Endothelial cell of umbilical vein (primary cell): ENCODE measurements at regions not wholly inside any gene's neighbourhood (a gene's known extent, or its start where the extent isn't known, plus 50 kb on each side); places are given as distances from the start of the nearest gene placed in this dataset.

Experiments
- BruUV-seq: library from RNA; stranded (reverse); fragments of 400-500 nt; replicated peaks from 2 replicates; lab custom pipeline; 2021; lab: Mats Ljungman, UMichigan
- CTCF ChIA-PET: fragments of 300-600, 350-600 bp; sonication (Branson Sonifier 250); formaldehyde crosslinking; loops from one replicate; lab custom pipeline; 2021; ENCODE audit warnings: antibody characterized with exemption, inconsistent platforms; lab: Charles Lee
- POLR2A ChIA-PET: fragments of 300-600, 350-600 bp; sonication (Branson Sonifier 250); formaldehyde crosslinking; loops from one replicate; lab custom pipeline; 2021; ENCODE audit warnings: antibody characterized with exemption, inconsistent platforms; lab: Charles Lee
- DNase-seq: peaks from one replicate; pipeline ENCODE4 v3.0.0-alpha.2; 2011; ENCODE audit warnings: low read depth, low spot score
- FAIRE-seq: peaks from 2 replicates; lab custom pipeline; 2011; peaks lifted over from hg19 to GRCh38; lab: Jason Lieb, UNC
- H2AFZ ChIP-seq: 2 replicates; pipeline ENCODE4 v1.6.0; 2012; ENCODE audit warnings: low read depth, low read length, control low read depth, inconsistent platforms
- H3K27ac ChIP-seq: 2 replicates; pipeline ENCODE4 v1.5.1; 2011; ENCODE audit warnings: low read depth, mild to moderate bottlenecking, control low read depth, low read length, moderate library complexity; ENCODE audit not compliant: insufficient read depth
- H3K27me3 ChIP-seq, 2 experiments: 2 replicates each; pipeline versions ENCODE4 v1.6.0 to v1.6.1; 2011; ENCODE audit warnings: low read length in 2 of 2, mixed read lengths in 1 of 2; ENCODE audit not compliant: control insufficient read depth in 2 of 2, insufficient read depth in 2 of 2
- H3K36me3 ChIP-seq, 2 experiments: 2 replicates in 1 of 2; 3 replicates in 1 of 2; pipeline ENCODE4 v1.5.1; 2011; ENCODE audit warnings: low read length in 2 of 2, mild to moderate bottlenecking in 1 of 2, moderate library complexity in 1 of 2; ENCODE audit not compliant: control insufficient read depth in 2 of 2, insufficient read depth in 2 of 2; ENCODE audit errors: extremely low read depth in 1 of 2
- H3K4me1 ChIP-seq: 3 replicates; pipeline ENCODE4 v1.5.1; 2011; ENCODE audit warnings: mild to moderate bottlenecking, low read length; ENCODE audit not compliant: control insufficient read depth, insufficient read depth; ENCODE audit errors: extremely low read depth
- H3K4me2 ChIP-seq: 2 replicates; pipeline ENCODE4 v1.6.1; 2011; ENCODE audit warnings: low read length, control low read depth, mixed read lengths; ENCODE audit not compliant: insufficient read depth
- H3K4me3 ChIP-seq, 3 experiments: fragments of 200-600 bp in 1 of 3; sonication (generic), shearing (Covaris generic) in 1 of 3; replicated peaks in 1 of 3; 2 replicates each; pipeline ENCODE4 v1.5.1; 2011 to 2016; ENCODE audit warnings: control low read depth in 3 of 3, low read length in 3 of 3, mild to moderate bottlenecking in 2 of 3, inconsistent platforms in 1 of 3, low read depth in 1 of 3, moderate library complexity in 1 of 3; ENCODE audit not compliant: insufficient read depth in 1 of 3
- H3K79me2 ChIP-seq: 2 replicates; pipeline ENCODE4 v1.6.0; 2012; ENCODE audit warnings: low read length, inconsistent platforms; ENCODE audit not compliant: control insufficient read depth, insufficient read depth
- H3K9ac ChIP-seq: replicated peaks from 2 replicates; pipeline ENCODE3; 2011; ENCODE audit warnings: low read length, control low read depth; ENCODE audit not compliant: insufficient read depth; ENCODE audit errors: extremely low read depth
- H3K9me1 ChIP-seq: replicated peaks from 3 replicates; pipeline ENCODE4 v1.6.0; 2011; ENCODE audit warnings: mild to moderate bottlenecking, low read length; ENCODE audit not compliant: control insufficient read depth, insufficient read depth; ENCODE audit errors: extremely low read depth
- H3K9me3 ChIP-seq: replicated peaks from 2 replicates; pipeline ENCODE4 v1.5.1; 2012; ENCODE audit warnings: low read length, inconsistent platforms; ENCODE audit not compliant: control insufficient read depth, insufficient read depth
- H4K20me1 ChIP-seq: replicated peaks from 2 replicates; pipeline ENCODE3; 2011; ENCODE audit warnings: mild to moderate bottlenecking, low read length; ENCODE audit not compliant: control insufficient read depth, insufficient read depth; ENCODE audit errors: extremely low read depth
- CTCF ChIP-seq, 2 donors: IDR thresholded peaks; 1 replicate in 1 of 2; 2 replicates in 1 of 2; pipeline ENCODE4 v1.5.1; 2011; ENCODE audit warnings: low read length in 2 of 2, mild to moderate bottlenecking in 2 of 2, moderate library complexity in 2 of 2, control low read depth in 1 of 2, inconsistent platforms in 1 of 2, low read depth in 1 of 2; ENCODE audit not compliant: insufficient read depth in 1 of 2; ENCODE audit errors: extremely low read depth in 1 of 2
- EZH2 ChIP-seq: IDR thresholded peaks from 2 replicates; pipeline ENCODE4 v1.6.1; 2012; ENCODE audit warnings: borderline replicate concordance, low read depth, mild to moderate bottlenecking, moderate library complexity, low read length, inconsistent platforms; ENCODE audit not compliant: severe bottlenecking
- FOS ChIP-seq: IDR thresholded peaks from 2 replicates; pipeline ENCODE4 v1.6.1; 2011; ENCODE audit warnings: mild to moderate bottlenecking, low read length, moderate library complexity, borderline replicate concordance; ENCODE audit not compliant: insufficient read depth
- GATA2 ChIP-seq: IDR thresholded peaks from 2 replicates; pipeline ENCODE4 v1.7.0; 2011; ENCODE audit warnings: low read depth, mild to moderate bottlenecking, moderate library complexity, mixed read lengths, low read length; ENCODE audit not compliant: insufficient read length, insufficient read depth
- JUN ChIP-seq: IDR thresholded peaks from 2 replicates; pipeline ENCODE4 v1.6.1; 2011; ENCODE audit warnings: borderline replicate concordance, low read depth; ENCODE audit not compliant: insufficient read length, insufficient read depth
- MAX ChIP-seq: IDR thresholded peaks from 2 replicates; pipeline ENCODE4 v1.6.1; 2011; ENCODE audit not compliant: insufficient read depth, insufficient read length
- MYC ChIP-seq: IDR thresholded peaks from one replicate; pipeline ENCODE4 v1.6.1; 2011; ENCODE audit warnings: mild to moderate bottlenecking, low read depth, low read length
- POLR2A ChIP-seq: IDR thresholded peaks from 2 replicates; pipeline ENCODE4 v1.6.1; 2012; ENCODE audit warnings: low read depth, mild to moderate bottlenecking, control low read depth, low read length
- POLR2AphosphoS5 ChIP-seq: IDR thresholded peaks from 2 replicates; pipeline ENCODE4 v1.6.1; 2012; ENCODE audit warnings: low read depth, mild to moderate bottlenecking, control low read depth, low read length, moderate library complexity; ENCODE audit not compliant: insufficient read depth
- dilution Hi-C: fragments of 300-500 bp; cut with MboI; formaldehyde crosslinking; loops from one replicate; pipeline ENCODE4 v1.15.0; 2019; ENCODE audit warnings: low sequenced_read_pairs; ENCODE audit not compliant: extremely low pct_ligation_motif_present
- intact Hi-C: fragments of 100-400 bp; cut with micrococcal nuclease; formaldehyde crosslinking; loops from one replicate; pipeline ENCODE4 v1.10.0; 2022

- ChIA-PET CTCF (interaction anchor here (1.9 to 2.4 kb wide), 2 partner anchors 171 to 591 kb away, joined by 9 to 14 read pairs; partner anchors contain the start of gene ALCAM), POLR2A (interaction anchor here (0.5 kb wide), 1 partner anchor 170 kb away, joined by 3 read pairs; no protein-coding TSS in a partner anchor)
- no peaks in the 10 kb centered on the region for H3K36me3 ChIP-seq
- no peaks in the 10 kb centered on the region for H3K9me1 ChIP-seq
- H3K27me3 ChIP-seq, result no peaks in the 10 kb centered on the region
- peak; percentile 85 for DNase-seq
- peak overlapping the region; percentile 55 for H3K27ac ChIP-seq
- TF ChIP-seq JUN (peak; percentile 29), POLR2A (no peak), EZH2 (no peak), GATA2 (no peak), POLR2AphosphoS5 (no peak), MYC (no peak), MAX (no peak), FOS (peak; percentile 83), CTCF (IDR thresholded peaks at IDR 0.05; ENCODE audit: extremely low read depth in 1 of 2, insufficient read depth in 1 of 2, low read depth in 1 of 2, low read length in 2 of 2) (no peak)
- peak overlapping the region; percentile 93 for H2AFZ ChIP-seq
- H4K20me1 ChIP-seq, result no peaks in the 10 kb centered on the region
- peaks cover 17% of the 10 kb centered on the region for H3K4me1 ChIP-seq
- peak overlapping the region in 1 of 3 experiments; percentile 27 for H3K4me3 ChIP-seq
- intact Hi-C loops (loop anchor here (1.0 kb wide), 1 partner anchor 171 kb away; the partner anchor contains the start of gene ALCAM), dilution Hi-C loops (no loop called here)
- no peaks in the 10 kb centered on the region for H3K9me3 ChIP-seq
- no peaks in the 10 kb centered on the region for H3K79me2 ChIP-seq
- peak; percentile 15 for FAIRE-seq
- peak overlapping the region; percentile 85 for H3K4me2 ChIP-seq
- peak overlapping the region; percentile 22 for H3K9ac ChIP-seq
- BruUV-seq, result no TSS peak
These were observed 171.4 kb upstream of the ALCAM start for GRCh38 chr3:105195260-105195659.
